H1 (cell line): ENCODE measurements at regions not wholly inside any gene's neighbourhood (a gene's known extent, or its start where the extent isn't known, plus 50 kb on each side); places are given as distances from the start of the nearest gene placed in this dataset.

ENCODE experiments used
- CTCF ChIA-PET: fragments of 300-600 bp; sonication (Branson Sonifier 250); formaldehyde crosslinking; loops from one replicate; lab custom pipeline; 2021; ENCODE audit not compliant: partially characterized antibody; lab: Charles Lee
- POLR2A ChIA-PET: fragments of 300-600 bp; sonication (Branson Sonifier 250); formaldehyde crosslinking; loops from one replicate; lab custom pipeline; 2021; ENCODE audit warnings: inconsistent platforms; ENCODE audit not compliant: partially characterized antibody; lab: Charles Lee
- DNase-seq, 2 experiments: peaks; one replicate each; pipeline versions ENCODE4 v3.0.0 to v3.0.0-alpha.2; 2010 to 2022; ENCODE audit warnings: low spot score in 2 of 2, low read depth in 1 of 2, mixed read lengths in 1 of 2
- FAIRE-seq: peaks from 2 replicates; lab custom pipeline; 2011; peaks lifted over from hg19 to GRCh38; lab: Jason Lieb, UNC
- H2AFZ ChIP-seq: 2 replicates; pipeline ENCODE4 v1.8.1; 2012; ENCODE audit warnings: low read length, inconsistent platforms
- H2AK5ac ChIP-seq: 2 replicates; pipeline ENCODE4 v1.6.1; 2013; ENCODE audit warnings: low read depth, low read length
- H2BK120ac ChIP-seq: replicated peaks from 2 replicates; pipeline ENCODE3; 2013; ENCODE audit warnings: low read depth, low read length, inconsistent platforms
- H2BK12ac ChIP-seq: 2 replicates; pipeline ENCODE4 v1.6.1; 2013; ENCODE audit warnings: low read depth, low read length
- H2BK15ac ChIP-seq: 2 replicates; pipeline ENCODE4 v1.6.1; 2013; ENCODE audit warnings: low read length
- H2BK20ac ChIP-seq: 2 replicates; pipeline ENCODE4 v1.6.1; 2013; ENCODE audit warnings: low read length
- H2BK5ac ChIP-seq: 2 replicates; pipeline ENCODE4 v1.6.1; 2013; ENCODE audit warnings: low read depth, low read length
- H3K14ac ChIP-seq: 2 replicates; pipeline ENCODE4 v1.6.1; 2013; ENCODE audit warnings: inconsistent platforms; ENCODE audit not compliant: insufficient read length
- H3K18ac ChIP-seq: 2 replicates; pipeline ENCODE4 v1.6.1; 2013; ENCODE audit warnings: low read length; ENCODE audit errors: extremely low read depth
- H3K23ac ChIP-seq: 2 replicates; pipeline ENCODE4 v1.6.1; 2013; ENCODE audit warnings: inconsistent platforms; ENCODE audit not compliant: insufficient read length
- H3K23me2 ChIP-seq: 2 replicates; pipeline ENCODE4 v1.6.1; 2013; ENCODE audit warnings: low read depth, low read length
- H3K27ac ChIP-seq: 2 replicates; pipeline ENCODE4 v1.6.1; 2011; ENCODE audit warnings: low read depth, low read length, inconsistent platforms
- H3K27me3 ChIP-seq, 4 experiments: replicated peaks in 1 of 4; 1 replicate in 1 of 4; 2 replicates in 3 of 4; pipeline versions ENCODE4 v1.6.1 to v1.8.1; 2011 to 2013; ENCODE audit warnings: low read length in 3 of 4, mild to moderate bottlenecking in 3 of 4, inconsistent platforms in 2 of 4, mixed read lengths in 2 of 4, moderate library complexity in 1 of 4; ENCODE audit not compliant: control insufficient read depth in 3 of 4, insufficient read depth in 3 of 4; ENCODE audit errors: extremely low read depth in 1 of 4
- H3K36me3 ChIP-seq, 4 experiments: 2 replicates each; pipeline versions ENCODE4 v1.6.1 to v1.8.1; 2011 to 2013; ENCODE audit warnings: mild to moderate bottlenecking in 4 of 4, low read length in 3 of 4, moderate library complexity in 2 of 4, control low read depth in 1 of 4, inconsistent platforms in 1 of 4; ENCODE audit not compliant: insufficient read depth in 4 of 4, control insufficient read depth in 2 of 4
- H3K4ac ChIP-seq: replicated peaks from 2 replicates; pipeline ENCODE3; 2013; ENCODE audit warnings: low read length, low read depth, mixed read lengths, inconsistent platforms; ENCODE audit not compliant: insufficient read length
- H3K4me1 ChIP-seq, 4 experiments: replicated peaks in 1 of 4; 1 replicate in 1 of 4; 2 replicates in 3 of 4; pipeline versions ENCODE4 v1.6.1 to v1.8.1; 2011 to 2013; ENCODE audit warnings: low read length in 3 of 4, inconsistent platforms in 2 of 4, mixed read lengths in 1 of 4; ENCODE audit not compliant: insufficient read depth in 4 of 4, control insufficient read depth in 3 of 4
- H3K4me2 ChIP-seq, 2 experiments: 2 replicates each; pipeline versions ENCODE4 v1.6.1 to v1.8.1; 2011 to 2013; ENCODE audit warnings: low read depth in 2 of 2, low read length in 2 of 2, control low read depth in 1 of 2, inconsistent platforms in 1 of 2, mild to moderate bottlenecking in 1 of 2; ENCODE audit not compliant: insufficient read depth in 1 of 2
- H3K4me3 ChIP-seq, 4 experiments: fragments of 200-600, 300-600 bp in 1 of 4; sonication (generic), shearing (Covaris generic), sonication (Bioruptor Twin) in 1 of 4; 2 replicates each; pipeline versions ENCODE4 v1.5.1 to v1.8.1; 2011 to 2016; ENCODE audit warnings: low read length in 4 of 4, low read depth in 3 of 4, control low read depth in 2 of 4, inconsistent platforms in 2 of 4, mild to moderate bottlenecking in 2 of 4, mixed read lengths in 1 of 4, moderate library complexity in 1 of 4; ENCODE audit not compliant: insufficient read depth in 2 of 4; ENCODE audit errors: extremely low read depth in 1 of 4
- H3K56ac ChIP-seq: replicated peaks from 2 replicates; pipeline ENCODE3; 2013; ENCODE audit warnings: low read depth, mild to moderate bottlenecking, mixed read lengths, low read length, inconsistent platforms; ENCODE audit not compliant: insufficient read length
- H3K79me1 ChIP-seq: 2 replicates; pipeline ENCODE4 v1.6.1; 2013; ENCODE audit warnings: low read depth, low read length, control low read depth
- H3K79me2 ChIP-seq, 2 experiments: 2 replicates each; pipeline versions ENCODE4 v1.6.1 to v1.8.1; 2012 to 2013; ENCODE audit warnings: low read length in 2 of 2, mild to moderate bottlenecking in 2 of 2, inconsistent platforms in 1 of 2; ENCODE audit not compliant: insufficient read depth in 2 of 2, control insufficient read depth in 1 of 2
- H3K9ac ChIP-seq, 4 experiments: replicated peaks in 1 of 4; 1 replicate in 1 of 4; 2 replicates in 3 of 4; pipeline versions ENCODE4 v1.6.1 to v1.8.1; 2011 to 2013; ENCODE audit warnings: low read depth in 3 of 4, low read length in 3 of 4, control low read depth in 2 of 4, mild to moderate bottlenecking in 2 of 4, moderate library complexity in 2 of 4, inconsistent platforms in 1 of 4; ENCODE audit errors: extremely low read depth in 1 of 4
- H3K9me3 ChIP-seq, 2 experiments: 2 replicates each; pipeline versions ENCODE4 v1.6.1 to v1.8.1; 2012 to 2013; ENCODE audit warnings: mild to moderate bottlenecking in 2 of 2, moderate library complexity in 2 of 2, control low read depth in 1 of 2, inconsistent platforms in 1 of 2, low read depth in 1 of 2, low read length in 1 of 2, mixed read lengths in 1 of 2; ENCODE audit not compliant: insufficient read depth in 2 of 2
- H4K20me1 ChIP-seq, 2 experiments: replicated peaks in 1 of 2; 2 replicates each; pipeline versions ENCODE3 to v1.8.1; 2011 to 2013; ENCODE audit warnings: inconsistent platforms in 2 of 2, low read length in 2 of 2, mild to moderate bottlenecking in 1 of 2; ENCODE audit not compliant: insufficient read depth in 2 of 2, control insufficient read depth in 1 of 2
- H4K5ac ChIP-seq: 2 replicates; pipeline ENCODE4 v1.6.1; 2013; ENCODE audit warnings: low read length, low read depth, mixed read lengths, inconsistent platforms; ENCODE audit not compliant: insufficient read length
- H4K8ac ChIP-seq: 2 replicates; pipeline ENCODE4 v1.8.0; 2013; ENCODE audit warnings: mild to moderate bottlenecking, moderate library complexity, low read length, inconsistent platforms; ENCODE audit not compliant: insufficient read depth; ENCODE audit errors: extremely low read depth
- H4K91ac ChIP-seq: replicated peaks from 2 replicates; pipeline ENCODE3; 2013; ENCODE audit warnings: low read length, mixed read lengths, inconsistent platforms; ENCODE audit not compliant: insufficient read length
- CBX8 ChIP-seq: fragments of 300-800, 300-1000 bp; sonication (generic); IDR thresholded peaks from 2 replicates; pipeline ENCODE4 v1.7.1; 2016; ENCODE audit warnings: low read depth, low read length, borderline replicate concordance
- KDM4A ChIP-seq: IDR thresholded peaks from one replicate; pipeline ENCODE4 v1.7.1; 2012; ENCODE audit warnings: low read depth, mild to moderate bottlenecking, moderate library complexity, low read length, inconsistent platforms; ENCODE audit not compliant: severe bottlenecking
- WGBS, 2 experiments: shearing (Covaris generic) in 1 of 2; methylation state at CpG; one replicate each; pipeline versions ENCODE4 v1.1.6 to v1.1.7; 2013 to 2015; ENCODE audit warnings: low lambda C conversion rate in 2 of 2, mixed read lengths in 2 of 2, inconsistent platforms in 1 of 2, low coverage in 1 of 2, missing lambda C conversion rate in 1 of 2; ENCODE audit not compliant: insufficient replicate concordance in 2 of 2, insufficient coverage in 1 of 2, insufficient read length in 1 of 2; ENCODE audit errors: extremely low coverage in 1 of 2, missing lambda C conversion rate in 1 of 2; 5-methylcytosine and 5-hydroxymethylcytosine counted together

- no peaks in the 10 kb centered on the region for H3K79me1 ChIP-seq
- no peak overlapping the region for H3K9ac ChIP-seq
- no peak overlapping the region for H2BK120ac ChIP-seq
- no peak overlapping the region for H3K56ac ChIP-seq
- H4K8ac ChIP-seq, result no peak overlapping the region
- H2BK15ac ChIP-seq, result no peak overlapping the region
- H3K27me3 ChIP-seq, result no peaks in the 10 kb centered on the region
- H3K79me2 ChIP-seq, result no peaks in the 10 kb centered on the region
- no peak overlapping the region for H3K4me2 ChIP-seq
- no peak overlapping the region for H3K4me3 ChIP-seq
- no peak overlapping the region for H2AFZ ChIP-seq
- H3K4ac ChIP-seq, result no peak overlapping the region
- no peak overlapping the region for H3K18ac ChIP-seq
- H4K20me1 ChIP-seq, result no peaks in the 10 kb centered on the region
- no peak overlapping the region for H3K27ac ChIP-seq
- no peak overlapping the region for H2BK12ac ChIP-seq
- H4K91ac ChIP-seq, result no peak overlapping the region
- no peak overlapping the region for H3K14ac ChIP-seq
- H4K5ac ChIP-seq, result no peak overlapping the region
- TF ChIP-seq CBX8 (no peak), KDM4A (no peak)
- no peak for DNase-seq
- no peak for FAIRE-seq
- no peak overlapping the region for H2AK5ac ChIP-seq
- no peak overlapping the region for H3K23ac ChIP-seq
- peaks cover 0 to 3% of the 10 kb centered on the region in 2 experiments; a peak in 1 of 4 replicates for H3K9me3 ChIP-seq
- H3K4me1 ChIP-seq, result no peaks in the 10 kb centered on the region
- H2BK5ac ChIP-seq, result no peak overlapping the region
- ChIA-PET POLR2A (no interaction called here), CTCF (no interaction called here)
- H3K36me3 ChIP-seq, result no peaks in the 10 kb centered on the region
- H2BK20ac ChIP-seq, result no peak overlapping the region
- 87% methylated on average over 2 of the region's 2 CpGs; no CpG with 5 or more reads in 1 of the 2 experiments for WGBS, 2 experiments
- no peaks in the 10 kb centered on the region for H3K23me2 ChIP-seq
Observed at GRCh38 chr6:121873595-121873994, 438.1 kb downstream of the GJA1 start.
